HG02610 (cell line): ENCODE measurements at regions not wholly inside any gene's neighbourhood (a gene's known extent, or its start where the extent isn't known, plus 50 kb on each side); places are given as distances from the start of the nearest gene placed in this dataset.

Source experiments
- ATAC-seq: cut with Tn5 transposase; IDR thresholded peaks from one replicate; pipeline ENCODE4 v1.9.1; 2021; ENCODE audit warnings: mild to moderate bottlenecking, moderate library complexity; ENCODE audit not compliant: unreplicated experiment

GRCh38 chr3:56985878-56986277 lies 74.6 kb upstream of the SPATA12 start:
- ATAC-seq = no peak

- ATAC-seq = no peak
Measured at GRCh38 chr3:56985460-56985859, 75.0 kb upstream of the SPATA12 start.

GRCh38 chr3:56983427-56983826 lies 77.0 kb upstream of the SPATA12 start:
- ATAC-seq = no peak

- ATAC-seq = no peak
Measured at GRCh38 chr3:56981445-56982230, 78.8 kb upstream of the SPATA12 start.

GRCh38 chr3:56980798-56981390 lies 79.6 kb upstream of the SPATA12 start:
- ATAC-seq = no peak

- ATAC-seq = no peak
Measured at GRCh38 chr3:56980243-56980642, 80.2 kb upstream of the SPATA12 start.

GRCh38 chr3:56979791-56980190 lies 80.7 kb upstream of the SPATA12 start:
- no peak for ATAC-seq

- no peak for ATAC-seq
Measured at GRCh38 chr3:56977561-56977889, 82.9 kb upstream of the SPATA12 start.

GRCh38 chr3:56976651-56977560 lies 83.6 kb upstream of the SPATA12 start:
- no peak for ATAC-seq

GRCh38 chr3:56975567-56975966 lies 84.9 kb upstream of the SPATA12 start:
- no peak for ATAC-seq

GRCh38 chr3:56974247-56974930 lies 86.1 kb upstream of the SPATA12 start:
- ATAC-seq = no peak

- ATAC-seq = no peak
Measured at GRCh38 chr3:56971816-56972215, 88.6 kb upstream of the SPATA12 start.

GRCh38 chr3:56971261-56971660 lies 89.2 kb upstream of the SPATA12 start:
- no peak for ATAC-seq

GRCh38 chr3:56970461-56970879 lies 90.0 kb upstream of the SPATA12 start:
- ATAC-seq = no peak

GRCh38 chr3:56969851-56970250 lies 90.6 kb upstream of the SPATA12 start:
- ATAC-seq = no peak

- ATAC-seq = no peak
Measured at GRCh38 chr3:56966509-56966908, 94.0 kb upstream of the SPATA12 start.

- ATAC-seq = no peak
Measured at GRCh38 chr3:56966104-56966503, 94.4 kb upstream of the SPATA12 start.

GRCh38 chr3:56962922-56963321 lies 97.5 kb upstream of the SPATA12 start:
- no peak for ATAC-seq

- ATAC-seq = no peak
Measured at GRCh38 chr3:56962206-56962605, 98.3 kb upstream of the SPATA12 start.

- no peak for ATAC-seq
Measured at GRCh38 chr3:56960234-56960917, 100.1 kb upstream of the SPATA12 start.

- ATAC-seq = no peak
Measured at GRCh38 chr3:56958879-56959278, 101.6 kb upstream of the SPATA12 start.
